NCI-H82 treated with DMSO at 0.1 percent for 48 hours (cell line): ENCODE measurements at regions not wholly inside any gene's neighbourhood (a gene's known extent, or its start where the extent isn't known, plus 50 kb on each side); places are given as distances from the start of the nearest gene placed in this dataset.

Experiments
- DNase-seq: peaks from one replicate; lab custom pipeline; 2025; ENCODE audit not compliant: unreplicated experiment; lab: John Stamatoyannopoulos, UW

DNA sequence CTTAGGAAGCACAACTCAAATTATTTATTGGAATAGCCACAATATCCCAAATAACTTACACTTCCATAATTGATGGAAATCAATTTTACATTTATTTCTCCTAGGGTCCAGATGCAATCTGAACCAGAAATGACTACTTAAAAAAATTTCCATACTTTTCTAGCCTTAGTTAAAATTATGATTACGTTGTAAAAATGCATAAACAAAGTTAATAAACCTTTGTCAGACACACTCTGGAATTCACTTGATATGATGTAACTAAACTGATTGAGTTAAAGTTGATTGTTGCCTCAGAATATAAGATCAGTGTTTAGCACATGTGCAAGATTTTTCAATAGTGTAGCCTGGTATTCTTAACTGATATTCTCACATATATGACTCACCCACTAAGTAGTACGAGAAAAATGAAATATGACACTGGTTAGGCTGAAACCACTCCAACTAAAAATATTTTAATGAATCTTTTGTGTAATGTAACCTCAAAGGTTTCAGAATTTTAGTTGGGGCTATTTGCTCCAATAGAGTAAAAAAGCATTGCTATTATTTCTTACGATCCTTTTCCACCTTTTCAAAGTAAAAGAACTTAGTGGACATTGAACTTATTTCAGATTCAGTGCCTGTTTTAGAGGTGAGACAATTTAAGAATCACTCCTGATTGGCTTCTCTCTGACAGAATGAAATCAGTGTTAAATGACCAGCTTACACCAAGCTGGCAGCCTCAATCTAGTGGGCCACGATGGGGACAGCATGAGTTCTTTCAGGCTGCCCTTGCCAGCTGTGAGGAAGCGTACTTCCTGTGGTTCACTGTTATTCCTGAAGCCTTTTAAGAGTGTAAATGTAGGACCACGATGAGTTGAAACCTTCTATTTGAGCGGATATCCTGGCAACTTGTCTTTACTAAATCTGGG, 277.2 kb upstream of the CDH9 start:
- no peak for DNase-seq

DNA sequence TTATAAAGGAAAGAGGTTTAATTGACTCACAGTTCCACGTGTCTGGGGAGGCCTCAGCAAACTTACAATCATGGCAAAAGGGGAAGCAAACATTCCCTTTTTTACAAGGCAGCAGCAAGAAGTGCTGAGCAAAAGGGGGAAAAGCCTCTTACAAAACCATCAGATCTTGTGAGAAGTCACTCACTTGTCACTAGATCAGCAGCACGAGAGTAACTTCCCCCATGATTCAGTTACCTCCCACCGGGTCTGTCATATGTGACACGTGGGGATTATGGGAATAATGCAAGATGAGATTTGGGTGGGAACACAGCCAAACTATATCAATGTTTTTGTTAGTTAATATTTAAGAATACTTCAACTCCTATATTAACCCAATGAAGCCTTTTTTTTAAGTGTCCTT, 275.2 kb upstream of the CDH9 start:
- DNase-seq = no peak

DNA sequence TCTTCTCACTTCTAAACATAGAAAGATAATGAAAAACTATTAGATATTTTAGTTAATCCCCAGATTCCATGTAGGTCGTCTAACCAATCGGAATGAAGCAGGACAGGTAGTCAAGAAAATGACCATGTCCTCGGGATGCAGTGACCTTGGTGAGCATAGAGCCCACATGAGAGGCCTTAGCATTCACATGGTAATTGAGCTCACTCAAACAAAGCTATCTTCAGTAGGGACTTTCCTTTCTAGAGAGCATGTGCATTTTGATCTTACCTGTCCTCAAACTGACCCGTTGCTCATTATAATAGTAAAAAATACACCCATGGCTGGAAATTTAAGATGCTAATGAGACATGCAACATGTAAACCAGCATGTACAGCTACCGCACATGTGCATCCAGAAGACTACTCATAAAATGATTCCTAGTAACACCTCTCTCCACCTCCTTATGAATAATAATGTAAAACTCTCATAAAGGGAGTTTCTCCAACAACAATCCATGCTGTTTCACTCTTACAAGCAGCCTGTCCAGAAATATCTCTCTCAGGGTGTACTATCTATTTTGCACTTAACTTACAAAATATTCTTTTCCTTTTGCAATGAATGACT, 274.0 kb upstream of the CDH9 start:
- no peak for DNase-seq

DNA sequence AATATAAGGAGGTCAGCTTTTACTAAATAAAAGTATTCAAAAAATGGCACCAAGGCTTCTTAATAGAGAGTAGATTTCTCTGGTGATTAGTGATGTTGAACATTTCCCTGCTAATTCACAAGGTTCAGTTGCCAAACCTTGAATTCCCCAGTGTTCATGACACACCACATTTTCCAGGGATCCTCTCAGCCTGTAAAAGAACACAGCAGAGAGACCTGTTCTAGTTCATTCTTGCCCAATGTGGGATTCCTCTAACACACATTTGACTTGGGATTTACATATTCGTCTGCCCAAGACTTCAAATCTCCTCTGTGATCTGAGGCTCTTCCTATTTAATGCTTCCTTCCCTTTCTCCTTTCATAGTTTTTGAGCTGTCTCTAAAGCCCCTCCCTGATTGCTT, 273.2 kb upstream of the CDH9 start:
- no peak for DNase-seq

DNA sequence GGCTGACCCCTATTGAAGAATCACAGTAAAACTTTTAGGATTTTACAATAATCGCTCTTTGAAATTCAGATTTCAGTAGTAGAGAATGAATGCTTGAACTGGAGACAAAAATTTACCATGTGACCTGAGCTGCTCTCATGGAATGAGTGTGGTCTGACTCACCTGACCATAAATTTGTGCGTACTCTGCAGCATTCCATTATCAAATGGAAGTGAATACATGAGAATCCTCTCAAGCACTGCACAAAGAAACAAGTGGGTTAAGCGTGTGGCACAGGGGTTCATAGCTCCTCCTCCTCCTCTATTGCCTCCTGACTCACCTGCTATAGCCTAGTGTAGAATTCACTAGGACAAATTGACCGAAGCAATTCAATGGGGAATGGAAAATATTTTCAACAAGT, 269.8 kb upstream of the CDH9 start:
- DNase-seq = no peak

DNA sequence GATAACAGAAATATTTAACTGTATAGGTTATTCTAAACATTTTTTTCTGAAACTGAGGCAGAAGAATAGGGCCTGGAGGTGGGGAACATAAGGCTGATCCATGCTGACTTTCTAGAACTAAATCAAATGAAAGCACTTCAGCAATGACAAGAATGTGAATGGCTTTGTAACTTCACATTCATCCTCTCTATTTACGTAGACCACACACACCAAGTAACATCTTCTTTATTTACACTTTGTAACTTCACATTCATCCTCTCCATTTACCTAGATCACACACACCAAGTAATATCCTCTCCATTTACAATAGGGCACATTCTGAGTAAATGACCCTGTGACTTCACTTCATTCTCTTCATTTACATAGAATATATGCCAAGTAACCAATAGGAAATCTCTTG, 251.8 kb upstream of the CDH9 start:
- DNase-seq = no peak

DNA sequence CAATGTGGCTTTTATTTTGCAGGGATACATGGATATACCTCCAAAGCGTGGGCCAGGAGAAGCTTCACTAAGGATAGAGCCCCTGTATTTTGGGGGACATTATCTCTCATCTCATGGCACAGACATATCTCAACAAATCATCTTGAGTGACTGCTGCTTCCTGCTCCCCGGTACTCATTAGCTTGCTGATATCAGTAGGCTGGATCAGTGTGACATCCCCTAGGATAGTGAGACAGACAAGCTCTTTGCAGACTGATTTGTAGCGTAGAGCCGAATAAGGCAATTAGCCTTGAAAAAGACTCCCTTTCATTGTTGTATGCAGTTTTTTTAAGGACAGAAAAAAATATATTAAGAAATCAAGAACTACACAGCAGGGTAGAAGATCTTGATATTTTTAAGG, 237.7 kb upstream of the CDH9 start:
- no peak for DNase-seq

DNA sequence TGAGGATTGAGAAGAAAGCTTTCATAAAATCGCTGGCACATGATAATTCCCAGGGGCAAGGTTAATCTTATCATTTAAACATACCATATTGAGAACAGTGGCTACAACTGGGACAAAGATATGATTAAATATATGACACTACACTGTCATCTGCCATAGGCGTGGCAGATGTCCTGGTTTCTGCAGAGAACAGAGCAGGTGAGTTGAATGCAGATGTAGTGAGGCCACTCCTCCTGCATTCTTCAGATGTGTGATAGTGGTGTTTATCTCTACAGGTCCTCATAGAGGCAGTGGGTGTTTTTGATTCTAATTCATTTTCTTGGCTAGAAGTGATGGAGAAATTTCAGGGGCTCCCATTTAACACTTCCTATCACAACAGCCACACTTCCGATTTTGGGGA, 237.0 kb upstream of the CDH9 start:
- no peak for DNase-seq

DNA sequence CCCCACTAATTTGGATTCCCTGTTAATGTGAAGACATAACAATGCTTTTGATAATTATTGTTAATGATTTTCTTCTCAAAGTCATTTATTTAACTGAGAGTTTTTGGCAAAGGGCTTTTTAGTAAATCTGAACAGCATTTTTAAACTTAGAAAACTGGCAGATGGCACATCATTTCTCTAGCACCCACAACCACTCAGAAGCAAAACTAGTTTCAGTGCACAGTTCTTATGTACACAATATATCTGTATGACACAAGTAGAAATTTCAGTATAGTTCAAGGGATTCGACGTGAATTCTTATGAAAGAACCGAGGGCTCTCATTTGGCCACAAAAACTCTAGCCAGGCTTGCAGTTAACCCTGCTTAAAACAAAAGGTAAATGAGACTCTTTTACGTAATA, 231.4 kb upstream of the CDH9 start:
- DNase-seq = no peak

DNA sequence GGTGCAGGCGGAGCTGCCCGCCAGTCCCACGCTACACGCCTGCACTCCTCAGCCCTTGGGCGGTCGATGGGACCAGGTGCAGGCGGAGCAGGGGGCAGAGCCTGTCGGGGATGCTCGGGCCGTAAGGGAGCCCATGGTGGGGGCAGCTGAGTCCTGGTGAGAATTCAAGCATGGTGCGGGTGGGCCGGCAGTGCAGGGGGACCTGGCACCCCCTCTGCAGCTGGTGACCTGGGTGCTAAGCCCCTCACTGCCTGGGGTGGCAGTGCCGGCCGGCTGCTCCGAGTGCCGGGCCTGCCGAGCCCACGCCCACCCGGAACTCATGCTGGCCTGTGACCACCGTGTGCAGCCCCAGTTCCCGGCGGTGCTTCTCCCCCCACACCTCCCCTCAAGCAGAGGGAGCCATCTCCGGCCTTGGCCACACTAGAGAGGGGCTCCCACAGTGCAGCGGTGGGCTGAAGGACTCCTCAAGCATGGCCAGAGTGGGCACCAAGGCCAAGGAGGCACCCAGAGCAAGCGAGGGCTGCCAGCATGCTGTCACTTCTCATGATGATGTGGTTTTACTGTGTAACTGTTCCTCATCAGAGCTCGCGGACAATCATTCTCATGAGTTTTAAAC, 228.9 kb upstream of the CDH9 start:
- no peak for DNase-seq

DNA sequence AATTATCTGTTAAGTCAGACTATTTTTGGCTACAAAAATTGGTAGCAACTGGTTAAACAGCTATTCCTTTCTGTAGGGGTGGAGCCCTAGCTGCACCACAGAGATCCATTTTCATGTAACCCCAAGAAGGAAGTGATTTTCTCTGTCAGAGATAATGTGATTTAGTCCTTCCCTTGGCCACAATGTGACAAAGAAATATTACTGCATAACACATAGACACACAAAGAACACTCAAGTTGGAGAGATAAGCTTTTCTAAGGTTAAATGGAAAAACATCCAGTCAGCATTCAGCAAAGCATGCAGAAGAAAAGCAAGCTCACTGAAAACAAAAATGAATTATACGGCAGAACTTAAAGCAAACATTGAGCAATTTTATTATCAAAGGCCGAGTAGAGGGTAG, 227.8 kb upstream of the CDH9 start:
- no peak for DNase-seq

DNA sequence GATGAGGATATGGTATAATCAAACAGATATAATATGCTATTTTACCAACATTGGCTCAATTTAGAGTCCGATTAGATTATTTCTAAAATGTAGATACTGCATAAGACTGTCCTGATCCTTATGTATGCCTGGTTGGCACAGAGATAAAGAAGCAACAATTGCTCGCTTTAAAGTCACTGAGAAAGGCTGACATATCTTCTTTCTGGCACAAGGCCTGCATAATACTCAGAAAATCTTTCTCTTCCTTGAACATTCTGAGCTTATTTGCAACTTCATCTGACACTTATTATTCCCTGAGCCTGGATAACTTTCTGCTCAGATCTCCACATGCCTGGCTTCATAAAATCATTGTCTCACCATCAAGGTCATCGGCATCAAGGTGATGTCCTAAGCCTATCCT, 219.3 kb upstream of the CDH9 start:
- DNase-seq = no peak

DNA sequence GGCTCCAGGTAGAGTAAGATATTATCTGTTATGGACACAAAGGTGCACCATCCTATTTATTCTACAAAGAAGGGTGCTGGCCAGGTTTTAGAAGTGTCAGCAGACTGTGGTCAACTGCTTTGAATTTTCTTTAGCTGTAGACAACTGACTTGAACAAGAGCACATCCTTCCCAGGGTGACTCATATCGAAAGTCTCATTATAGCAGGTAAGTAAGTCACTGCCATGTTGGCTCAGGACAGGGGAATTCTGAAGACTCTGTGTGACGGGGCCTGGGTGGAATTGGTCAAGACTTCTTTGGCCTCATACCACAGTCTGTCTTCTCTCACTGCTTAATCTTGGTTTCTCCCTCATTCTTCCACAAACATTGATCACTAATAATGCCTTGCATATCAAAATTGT, 214.5 kb upstream of the CDH9 start:
- no peak for DNase-seq

DNA sequence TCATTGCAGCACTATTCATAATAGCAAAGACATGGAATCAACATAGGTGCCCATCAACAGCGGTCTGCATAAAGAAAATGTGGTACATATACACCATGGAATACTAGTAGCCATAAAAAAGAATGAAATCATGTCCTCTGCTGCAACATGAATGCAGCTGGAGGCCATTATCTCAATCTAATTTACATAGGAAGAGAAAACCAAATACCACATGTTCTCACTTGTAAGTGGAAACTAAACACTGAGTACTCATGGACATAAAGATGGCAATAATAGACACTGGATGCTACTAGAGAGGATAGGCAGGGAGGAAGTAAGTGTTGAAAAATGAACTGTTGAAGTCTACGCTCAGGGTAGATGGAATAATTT, 203.9 kb upstream of the CDH9 start:
- DNase-seq = no peak

DNA sequence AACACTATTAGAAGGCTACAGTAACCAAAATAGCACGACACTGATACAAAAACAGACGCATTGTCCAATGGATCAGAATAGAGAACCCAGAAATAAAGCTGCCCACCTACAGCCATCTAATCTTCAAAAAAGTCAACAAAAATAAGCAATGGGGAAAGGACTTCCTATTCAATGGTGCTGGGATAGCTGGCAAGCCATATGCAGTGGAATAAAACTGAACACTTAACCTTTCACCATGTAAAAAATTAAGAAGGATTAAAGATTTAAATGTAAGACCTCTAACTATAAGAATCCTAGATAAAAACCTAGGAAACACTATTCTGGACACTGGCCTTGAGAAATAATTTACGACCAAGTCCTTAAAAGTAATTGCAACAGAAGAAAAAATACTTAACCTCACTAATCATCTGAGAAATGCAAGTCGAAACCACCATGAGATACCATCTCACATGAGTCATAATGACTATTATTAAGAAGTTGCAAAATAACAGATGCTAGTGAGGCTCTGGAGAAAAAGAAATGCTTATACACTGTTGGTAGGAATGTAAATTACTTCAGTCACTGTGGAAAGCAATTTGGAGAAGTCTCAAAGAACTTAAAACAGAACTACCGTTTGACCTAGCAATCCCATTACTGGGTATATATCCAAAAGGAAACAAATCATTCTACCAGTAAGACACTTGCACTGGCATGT, 203.3 kb upstream of the CDH9 start:
- no peak for DNase-seq

DNA sequence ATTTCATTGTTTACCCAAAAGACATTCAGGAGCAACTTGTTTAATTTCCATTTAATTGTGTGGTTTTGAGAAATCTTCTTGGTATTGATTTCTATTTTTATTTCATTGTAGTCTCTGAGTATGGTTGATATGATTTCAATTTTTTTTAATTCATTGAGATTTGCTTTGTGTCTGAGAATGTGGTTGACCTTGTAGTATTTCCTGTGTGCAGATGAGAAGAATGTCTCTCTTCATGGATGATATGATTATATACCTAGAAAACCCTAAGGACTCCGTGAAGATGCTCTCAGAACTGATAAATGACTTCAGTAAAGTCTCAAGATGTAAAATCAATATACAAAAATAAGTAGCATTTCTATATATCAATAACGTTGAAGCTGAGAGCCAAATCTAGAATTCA, 202.4 kb upstream of the CDH9 start:
- DNase-seq = no peak

DNA sequence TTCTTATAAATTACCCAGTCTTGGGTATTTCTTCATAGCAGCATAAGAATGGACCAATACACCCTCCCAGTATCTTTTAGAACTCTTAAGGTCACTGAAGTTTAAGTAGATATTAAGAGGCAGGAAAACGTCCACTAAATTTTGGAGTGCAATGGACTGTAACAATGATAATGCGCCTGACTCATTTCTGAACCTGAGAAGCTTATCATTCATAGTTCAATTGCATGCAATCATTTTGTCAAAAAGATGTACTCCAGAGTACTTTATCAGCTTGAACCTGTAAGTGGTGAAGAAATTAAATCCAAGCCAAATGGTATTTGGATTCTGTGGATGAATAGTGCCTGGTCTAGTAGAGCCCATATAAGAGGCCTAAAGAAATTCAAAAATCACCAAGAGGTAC, 196.5 kb upstream of the CDH9 start:
- no peak for DNase-seq

DNA sequence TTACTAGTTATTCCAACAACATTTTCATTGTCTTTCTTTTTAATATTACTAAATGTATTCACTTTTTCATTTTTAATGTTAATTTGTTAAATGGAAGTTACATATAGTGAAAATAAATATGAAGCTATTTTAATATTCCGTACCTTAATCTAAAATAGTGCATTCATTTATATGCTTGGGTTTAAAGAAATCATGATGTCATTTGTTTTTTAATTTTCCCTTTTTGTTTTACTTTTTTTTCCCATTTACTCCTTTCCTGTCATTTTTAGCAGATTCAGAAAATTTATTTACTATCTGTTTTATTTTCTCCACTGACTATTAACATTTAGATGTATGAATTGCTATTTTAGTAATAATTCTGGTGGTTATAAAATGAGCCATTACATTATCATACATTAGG, 183.0 kb upstream of the CDH9 start:
- no peak for DNase-seq

DNA sequence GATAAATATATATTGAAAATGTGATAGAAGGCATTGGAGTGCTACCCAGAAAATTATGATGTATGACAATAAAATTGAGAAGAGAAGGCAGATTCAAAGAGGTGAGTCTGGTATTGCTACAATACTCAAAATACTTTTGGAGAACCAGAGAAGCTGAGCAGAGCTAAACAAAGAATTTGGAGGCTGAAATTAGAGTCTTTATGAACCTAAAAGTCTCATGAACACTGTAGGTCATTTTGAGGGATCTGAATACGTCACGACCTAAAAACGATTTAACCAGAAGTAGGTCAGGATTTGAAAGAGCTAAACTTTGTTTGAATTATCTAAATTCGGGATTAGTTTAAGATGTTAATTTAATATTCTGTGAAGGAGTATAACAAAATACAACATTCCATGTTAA, 182.4 kb upstream of the CDH9 start:
- no peak for DNase-seq

DNA sequence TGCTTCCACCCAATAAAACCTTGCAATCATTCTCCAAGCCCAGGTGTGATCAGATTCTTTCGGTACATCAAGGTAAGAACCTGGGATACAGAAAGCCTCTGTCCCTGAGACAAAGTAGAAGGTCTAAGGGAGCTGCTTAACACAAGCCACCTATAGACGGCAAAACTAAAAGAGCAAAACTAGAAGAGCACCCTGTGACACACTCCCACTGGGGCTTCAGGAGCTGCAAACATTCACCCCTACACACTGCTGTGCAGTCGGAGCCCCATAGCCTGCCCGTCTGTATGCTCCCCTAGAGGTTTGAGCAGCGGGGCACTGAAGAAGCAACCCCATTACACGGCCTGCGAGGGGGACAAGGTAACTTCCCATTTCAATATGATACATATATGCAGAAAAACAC, 179.6 kb upstream of the CDH9 start:
- no peak for DNase-seq

DNA sequence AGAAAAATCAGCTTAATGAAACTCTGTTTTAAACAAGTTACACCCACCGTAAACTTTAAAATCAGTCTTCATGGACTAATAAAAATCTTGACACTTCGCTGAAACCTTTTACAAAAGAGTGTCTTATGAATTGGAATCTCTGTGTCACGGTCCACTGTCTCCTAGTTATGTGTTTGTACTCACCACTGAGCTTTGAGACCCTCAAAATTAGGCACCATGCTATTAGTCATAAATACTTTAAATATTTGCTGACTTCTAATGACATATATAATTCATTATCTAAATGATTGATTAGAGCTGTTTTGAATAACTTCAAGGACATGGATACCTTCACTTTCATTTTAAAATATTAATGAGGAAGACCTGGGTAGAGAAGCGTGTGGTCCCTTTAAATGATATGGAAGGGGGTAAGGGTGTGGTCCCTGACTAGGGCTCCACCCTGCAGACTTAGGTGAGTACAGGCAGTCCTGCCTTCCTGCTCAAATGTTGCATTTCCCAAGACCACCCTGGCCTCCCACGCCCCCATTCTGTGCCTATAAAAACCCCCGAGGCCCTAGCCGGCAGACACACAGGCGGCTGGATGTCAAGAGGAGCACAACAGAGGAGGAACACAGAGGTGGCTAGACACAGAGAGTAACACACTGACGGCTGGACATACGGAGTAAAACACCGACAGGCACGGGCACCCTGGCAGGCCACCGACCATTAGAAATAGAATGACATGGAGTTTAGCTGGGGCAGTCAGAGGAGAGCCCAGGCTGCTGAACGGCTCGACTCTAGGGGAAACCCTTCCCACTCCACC, 179.0 kb upstream of the CDH9 start:
- DNase-seq = no peak
